ENCODE measurements at regions not wholly inside any gene's neighbourhood (a gene's known extent, or its start where the extent isn't known, plus 50 kb on each side); places are given as distances from the start of the nearest gene placed in this dataset.

DNA sequence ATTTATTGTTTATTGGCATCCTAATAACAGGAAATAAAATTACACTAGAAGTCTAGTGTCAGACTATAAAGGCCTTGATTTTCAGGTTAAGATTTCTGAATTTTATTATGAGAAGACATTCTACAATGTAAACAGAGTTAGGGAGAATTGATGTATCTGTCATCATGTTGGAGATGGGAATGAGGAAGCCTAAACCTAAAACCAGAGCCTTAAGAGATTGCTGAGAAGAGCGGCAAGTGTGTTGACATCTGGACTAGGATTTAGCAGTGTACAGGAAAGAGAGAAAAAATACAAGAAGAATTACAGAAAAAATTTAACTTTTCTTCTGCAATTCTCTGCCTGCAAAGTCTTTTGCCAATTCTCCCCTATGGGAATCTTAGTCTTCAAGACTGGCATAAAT lies 525.5 kb downstream of the NR2F1-AS1 start:
- no peak for DNase-seq (ENCODE audit: low spot score)

DNA sequence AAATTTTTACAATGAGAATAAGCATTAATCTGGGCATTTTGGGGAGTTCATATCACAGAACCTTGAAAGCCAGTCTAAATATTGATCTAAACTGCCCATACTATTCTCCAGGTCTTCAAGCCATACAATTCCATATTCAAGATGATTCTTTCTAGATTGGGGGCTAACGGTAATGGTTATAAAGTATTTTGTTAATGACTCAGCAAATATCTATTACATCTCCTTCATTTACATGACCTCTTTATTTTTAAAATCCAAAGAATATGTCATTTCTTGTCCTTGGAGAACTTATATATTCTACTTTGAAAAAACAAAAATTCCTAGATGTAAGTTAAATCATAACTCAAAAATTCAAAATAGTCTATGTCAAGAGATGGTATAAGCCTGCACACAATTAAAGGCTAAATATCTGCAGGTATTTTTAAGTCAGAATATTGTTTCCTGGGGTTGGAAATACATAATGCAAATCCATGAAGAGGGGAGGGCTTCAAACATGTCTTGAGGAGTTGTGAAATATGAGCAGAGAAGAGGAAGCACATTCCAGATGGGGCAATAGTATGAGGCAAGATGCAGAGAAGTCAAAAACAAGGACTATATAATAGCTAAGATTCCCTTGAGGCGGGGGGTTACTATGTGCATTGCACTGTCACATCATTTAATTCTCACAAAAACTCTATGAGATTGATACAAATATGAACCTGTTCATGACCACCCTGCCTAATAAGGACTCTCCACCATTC lies 526.4 kb downstream of the NR2F1-AS1 start:
- no peak for DNase-seq (ENCODE audit: low spot score)

DNA sequence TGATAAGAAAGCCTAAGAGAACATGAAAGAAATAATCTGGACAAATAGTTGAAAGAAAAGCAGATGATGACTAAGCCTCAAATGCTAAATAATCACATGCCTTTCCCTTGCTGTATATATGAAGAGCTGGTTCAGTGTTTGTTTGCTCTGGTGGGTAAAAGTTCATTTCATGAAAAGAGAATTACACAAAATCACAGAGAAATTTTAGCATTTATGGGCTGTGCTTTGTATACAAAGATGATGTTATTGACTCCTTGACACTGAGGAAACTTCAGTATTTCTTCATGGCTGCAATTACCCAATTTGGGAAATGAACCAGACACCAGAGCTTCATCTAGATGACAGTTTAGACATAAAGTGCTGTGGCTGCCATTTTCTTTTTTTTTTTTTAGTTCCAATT lies 527.2 kb downstream of the NR2F1-AS1 start:
- no peak for DNase-seq (ENCODE audit: low spot score)

DNA sequence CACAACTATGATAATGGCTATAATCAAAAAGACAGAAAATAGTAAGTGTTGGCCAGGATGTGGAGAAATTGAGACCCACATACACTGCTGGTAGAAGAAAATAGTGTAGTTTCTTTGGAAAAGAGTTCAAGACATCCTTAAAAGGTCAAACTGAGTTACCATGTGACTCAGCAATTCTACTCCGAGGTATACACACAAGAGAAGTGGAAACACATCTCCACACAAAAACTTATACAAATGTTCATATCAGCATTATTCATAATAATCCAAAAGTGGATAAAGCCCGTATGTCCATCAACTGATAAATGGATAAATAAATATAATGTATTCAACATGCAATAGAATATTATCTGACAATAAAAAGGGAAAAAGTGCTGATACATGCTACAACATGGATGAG lies 532.2 kb downstream of the NR2F1-AS1 start:
- no peak for DNase-seq (ENCODE audit: low spot score)

DNA sequence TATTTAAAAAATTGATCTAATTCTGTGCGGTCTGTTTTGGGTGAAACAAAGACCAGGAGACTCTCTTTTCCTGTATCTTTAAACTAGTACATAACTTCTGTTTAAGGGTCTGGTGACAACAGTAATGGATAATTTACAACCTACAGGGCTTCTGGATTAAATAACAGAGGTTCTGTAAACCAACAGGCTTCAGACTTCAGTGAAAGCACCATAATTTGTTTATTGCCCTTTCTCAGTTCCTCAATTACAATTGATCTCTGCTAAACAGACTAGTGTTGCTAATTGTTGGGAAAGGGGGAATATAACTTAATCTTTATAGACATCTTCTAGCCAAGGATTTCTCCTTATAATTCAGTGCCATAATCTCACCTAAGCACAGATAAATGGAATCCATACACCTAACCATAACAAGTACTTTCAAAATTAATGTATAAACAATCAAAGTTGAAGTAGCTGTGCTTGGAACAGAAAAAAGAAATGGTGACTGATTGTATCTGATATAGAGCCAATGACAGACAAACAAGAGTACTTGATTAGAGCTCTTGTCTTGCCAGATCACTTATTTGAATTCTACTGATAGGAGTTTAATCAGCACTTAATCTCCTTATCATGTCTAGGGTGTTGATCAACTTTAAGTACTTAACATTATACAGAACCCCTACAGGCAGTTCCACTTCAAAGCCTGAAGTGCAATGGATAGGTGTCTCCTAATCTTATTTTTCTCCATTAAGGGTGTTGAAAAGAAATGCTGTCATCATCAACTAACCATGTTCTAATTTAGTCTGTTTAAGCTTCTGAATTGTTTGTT lies 536.0 kb downstream of the NR2F1-AS1 start:
- DNase-seq (ENCODE audit: low spot score): no peak

DNA sequence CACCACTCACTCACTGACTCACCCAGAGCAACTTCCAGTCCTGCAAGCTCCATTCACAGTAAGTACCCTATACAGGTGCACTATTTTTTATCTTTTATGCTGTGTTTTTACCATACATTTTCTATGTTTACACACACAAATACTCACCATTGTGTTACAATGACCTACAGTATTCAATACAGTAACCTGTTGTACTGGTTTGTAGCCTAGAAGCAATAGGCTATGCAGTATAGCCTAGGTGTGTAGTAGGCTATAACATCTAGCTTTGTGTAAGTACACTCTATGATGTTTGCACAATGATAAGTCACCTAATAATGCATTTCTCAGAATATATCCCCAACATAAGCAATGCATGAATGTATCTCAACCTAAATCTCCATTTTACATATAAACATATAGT lies 541.1 kb downstream of the NR2F1-AS1 start:
- no peak for DNase-seq (ENCODE audit: low spot score)

DNA sequence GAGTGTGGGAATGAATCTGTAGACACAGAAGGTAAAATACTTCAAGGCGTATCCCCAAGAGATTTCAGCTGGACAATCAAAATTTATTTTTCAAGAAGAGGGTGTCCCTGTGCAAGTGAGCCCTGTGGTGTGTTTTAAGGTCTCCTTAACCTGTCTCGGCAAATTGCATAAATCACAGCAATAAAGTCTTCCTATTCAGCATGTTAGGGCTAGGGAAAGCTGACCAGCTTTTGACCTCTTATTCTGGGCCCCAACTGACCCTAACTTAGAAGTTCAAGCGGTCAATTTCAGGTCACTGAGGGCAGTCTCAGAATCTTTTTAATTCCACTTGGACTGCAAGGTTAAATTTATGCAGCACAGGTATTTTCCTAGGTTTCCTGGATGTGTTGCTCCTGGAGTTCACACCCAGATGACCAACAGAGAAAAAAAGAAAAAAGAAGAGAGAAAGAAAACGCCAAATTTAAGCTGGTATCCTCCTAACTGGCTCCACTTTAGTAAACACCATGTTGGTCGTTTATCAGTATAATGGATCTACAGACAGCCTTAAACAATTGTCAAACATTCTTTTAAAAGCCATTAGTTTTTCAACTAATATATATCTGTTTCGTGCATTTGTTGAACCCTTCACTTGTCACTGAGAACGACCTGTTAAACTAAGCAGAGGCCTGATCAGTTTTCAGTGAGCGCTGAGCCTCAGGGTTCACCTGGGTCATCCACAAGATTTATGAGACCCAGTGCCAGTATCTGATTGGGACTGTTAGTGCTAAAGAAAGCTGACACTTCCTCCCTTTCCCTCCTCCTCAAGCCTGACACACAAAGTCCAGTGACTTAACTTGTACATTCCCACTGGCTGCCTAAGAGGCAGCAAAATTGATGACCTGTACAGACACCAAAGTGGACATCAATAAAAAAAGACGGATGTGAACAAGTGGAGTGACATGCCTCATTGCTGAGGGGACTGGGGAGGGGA lies 546.1 kb downstream of the NR2F1-AS1 start:
- DNase-seq (ENCODE audit: low spot score): no peak

DNA sequence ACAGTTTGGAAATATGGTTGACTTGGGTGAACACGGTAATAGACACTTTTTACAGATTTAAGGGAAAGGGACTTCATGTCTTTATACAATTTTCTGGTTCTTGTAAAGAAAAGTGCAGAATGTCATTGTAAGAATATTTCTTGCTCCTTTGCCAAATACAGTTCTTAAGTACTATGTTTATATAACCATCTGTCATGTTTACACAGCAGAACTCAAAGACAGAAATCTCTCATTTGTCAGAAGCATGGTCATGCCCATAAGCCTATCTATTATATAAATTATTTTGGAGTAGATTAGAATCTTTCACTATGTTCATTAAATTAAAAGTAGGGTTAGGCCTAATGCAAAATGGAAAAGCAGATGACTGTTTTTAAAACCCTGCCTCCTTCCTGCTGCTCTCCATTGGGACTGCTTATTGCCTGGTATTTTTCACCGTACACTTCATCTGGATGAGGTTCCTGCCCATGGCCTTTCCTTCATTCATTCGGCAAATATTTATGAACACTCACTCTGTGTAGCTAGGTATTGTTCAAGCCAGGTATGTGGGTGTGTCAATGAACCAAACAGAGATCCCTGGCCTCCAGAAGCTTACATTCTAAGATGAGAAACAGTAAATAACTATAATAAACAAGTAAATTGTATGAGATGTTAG lies 558.1 kb downstream of the NR2F1-AS1 start:
- no peak for DNase-seq (ENCODE audit: low spot score)

DNA sequence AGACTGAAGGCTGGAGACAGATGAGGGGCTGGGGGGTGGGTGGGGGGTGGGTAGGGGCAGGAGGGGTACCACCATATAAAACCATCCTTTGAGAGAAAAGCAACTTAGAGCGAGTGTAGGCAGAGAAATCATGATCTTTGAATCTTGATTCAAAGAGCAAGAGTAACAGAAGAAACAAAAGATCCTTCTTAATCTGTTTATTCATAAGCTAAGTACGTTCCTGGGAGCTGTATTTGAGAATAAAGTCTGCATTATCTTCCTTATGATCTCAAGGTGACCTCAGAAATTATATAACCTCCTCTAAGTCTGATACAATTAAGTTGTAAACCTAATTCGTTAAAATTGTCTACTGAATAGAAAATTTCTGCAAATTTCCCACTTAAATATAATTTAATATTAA lies 558.8 kb downstream of the NR2F1-AS1 start:
- no peak for DNase-seq (ENCODE audit: low spot score)

DNA sequence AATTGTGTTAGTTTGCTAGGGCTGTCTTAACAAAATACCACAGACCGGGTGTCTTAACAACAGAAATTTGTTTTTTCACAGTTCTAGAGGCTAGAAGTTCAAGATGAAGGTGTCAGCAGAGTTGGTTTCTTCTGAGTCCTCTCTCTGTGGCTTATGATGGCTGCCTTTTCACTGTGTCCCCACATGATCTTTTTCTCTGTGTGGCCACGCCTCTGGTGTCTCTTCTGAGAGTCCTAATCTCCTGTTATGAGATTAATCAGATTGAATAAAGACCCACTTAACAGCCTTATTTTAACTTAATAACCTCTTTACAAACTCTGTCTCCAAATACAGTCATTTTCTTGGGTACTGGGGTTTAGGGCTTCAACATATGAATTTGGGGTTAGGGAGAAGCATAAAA lies 561.1 kb downstream of the NR2F1-AS1 start:
- no peak for DNase-seq (ENCODE audit: low spot score)

DNA sequence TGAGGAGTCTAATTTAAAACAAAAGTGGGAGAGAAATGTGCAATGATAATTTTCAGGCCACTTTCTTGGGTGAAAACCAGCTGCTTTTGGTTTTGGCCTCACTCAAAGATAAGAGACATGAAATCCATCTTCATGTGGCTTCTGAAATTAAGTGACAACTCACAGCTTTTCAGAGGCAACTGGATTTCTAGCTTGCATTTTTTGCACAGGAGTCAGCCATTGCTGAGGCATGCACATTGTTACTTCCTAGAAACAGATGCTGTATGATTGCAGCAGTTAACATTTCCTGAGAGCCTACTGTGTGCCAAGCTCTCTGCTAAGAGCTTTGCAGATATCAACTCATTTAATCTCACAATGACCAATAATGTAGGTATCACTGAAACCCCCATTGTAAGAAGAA lies 562.6 kb downstream of the NR2F1-AS1 start:
- DNase-seq (ENCODE audit: low spot score): no peak

DNA sequence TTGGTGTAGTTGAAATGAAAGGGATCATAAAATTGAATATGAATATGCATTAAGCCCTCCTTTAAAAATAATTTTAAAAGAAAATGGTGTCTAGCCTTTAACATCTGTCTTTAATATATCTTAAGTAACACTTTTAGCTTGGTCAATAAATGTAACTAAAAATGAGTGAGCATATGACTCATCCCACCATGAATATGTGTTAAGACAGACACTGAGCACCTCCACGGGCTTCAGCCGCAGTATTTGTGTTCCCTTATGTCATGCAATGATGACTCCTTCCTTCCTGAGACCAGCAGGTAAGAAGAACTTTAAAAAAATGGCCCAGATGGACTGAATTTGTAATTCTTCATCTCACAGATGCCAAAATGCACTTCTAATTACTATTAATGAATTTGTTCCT lies 563.2 kb downstream of the NR2F1-AS1 start:
- no peak for DNase-seq (ENCODE audit: low spot score)

DNA sequence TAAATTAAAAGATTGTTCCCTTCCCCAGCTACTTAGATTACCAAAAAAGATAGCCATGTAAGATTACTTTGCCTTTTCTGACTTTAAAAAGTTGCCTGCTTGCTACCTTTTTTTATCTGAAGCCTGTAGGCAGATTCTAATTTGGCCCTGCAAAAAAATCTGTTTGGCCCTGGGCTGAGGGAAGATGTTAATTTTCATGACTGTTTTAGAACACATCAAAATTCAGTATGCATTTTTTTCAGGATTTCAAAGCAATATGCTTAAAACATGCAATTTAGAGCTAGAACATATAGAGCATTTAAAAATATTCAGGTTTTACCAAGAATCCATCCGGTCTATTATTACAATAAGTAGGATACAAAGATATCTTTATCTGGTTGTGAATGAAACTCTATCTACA lies 563.6 kb downstream of the NR2F1-AS1 start:
- DNase-seq (ENCODE audit: low spot score): no peak

DNA sequence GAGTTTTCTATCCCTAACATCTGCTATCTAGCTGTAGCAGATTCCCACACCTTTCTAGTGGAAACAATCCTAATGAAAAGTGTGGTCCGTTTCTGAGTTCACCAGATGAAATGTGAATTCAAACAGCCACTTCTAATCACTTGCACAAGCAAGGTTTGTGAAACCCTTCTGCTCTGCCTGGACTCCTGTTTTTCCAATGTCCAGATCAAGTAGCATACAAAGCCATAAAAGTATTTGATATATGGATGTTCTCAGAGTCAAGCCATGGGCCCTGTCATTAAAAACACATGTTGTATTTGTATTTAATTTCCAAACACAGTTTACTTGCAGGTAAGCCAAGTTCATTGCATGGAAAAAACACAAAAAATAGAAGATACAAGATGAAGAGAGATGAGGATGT lies 570.4 kb downstream of the NR2F1-AS1 start:
- no peak for DNase-seq (ENCODE audit: low spot score)

DNA sequence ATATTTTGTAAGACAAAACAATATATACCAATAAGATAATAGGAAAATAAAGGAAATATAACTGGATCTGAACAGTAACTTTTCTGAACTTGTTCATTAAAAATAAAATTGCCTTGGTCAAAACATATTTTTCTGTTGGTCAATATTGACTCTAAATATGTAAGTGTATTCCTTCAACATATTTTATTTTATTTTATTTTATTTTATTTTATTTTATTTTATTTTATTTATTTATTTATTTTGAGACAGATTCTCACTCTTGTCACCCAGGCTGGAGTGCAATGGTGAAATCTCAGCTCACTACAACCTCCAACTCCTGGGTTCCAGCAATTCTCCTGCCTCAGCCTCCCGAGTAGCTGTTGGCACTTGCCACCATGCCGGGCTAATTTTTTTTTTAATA lies 571.0 kb downstream of the NR2F1-AS1 start:
- DNase-seq (ENCODE audit: low spot score): no peak

DNA sequence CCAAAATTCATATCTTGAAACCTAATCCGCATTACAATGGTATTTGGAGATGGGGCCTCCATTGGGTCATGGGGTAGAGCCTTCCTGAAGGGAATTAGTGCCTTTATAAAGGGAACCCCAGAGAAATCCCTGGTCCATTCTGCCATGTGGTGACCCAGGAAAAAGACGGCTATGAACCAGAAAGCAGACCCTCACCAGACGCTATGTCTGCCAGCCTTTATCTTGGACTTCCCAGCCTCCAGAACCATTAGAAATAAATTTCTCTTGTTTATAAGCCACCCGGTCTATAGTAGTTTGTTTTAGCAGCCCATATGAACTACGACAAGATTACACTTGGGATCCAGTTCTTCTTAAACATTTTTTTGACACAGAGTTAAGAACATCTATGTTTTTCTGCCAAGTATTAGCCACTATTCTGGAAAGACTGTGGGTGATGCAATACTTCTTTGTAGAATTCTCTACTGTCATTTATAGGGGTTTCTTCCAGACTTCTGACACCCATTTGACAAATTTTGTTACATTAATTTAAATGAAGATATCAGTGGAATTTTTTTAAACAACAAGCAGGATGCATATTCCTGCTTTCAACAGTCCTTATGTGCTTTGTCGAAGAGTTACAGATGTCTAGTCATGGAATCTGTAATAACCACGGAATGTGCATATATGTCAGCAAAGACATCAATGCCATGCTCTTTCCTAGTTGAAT lies 572.4 kb downstream of the NR2F1-AS1 start:
- DNase-seq (ENCODE audit: low spot score): no peak

DNA sequence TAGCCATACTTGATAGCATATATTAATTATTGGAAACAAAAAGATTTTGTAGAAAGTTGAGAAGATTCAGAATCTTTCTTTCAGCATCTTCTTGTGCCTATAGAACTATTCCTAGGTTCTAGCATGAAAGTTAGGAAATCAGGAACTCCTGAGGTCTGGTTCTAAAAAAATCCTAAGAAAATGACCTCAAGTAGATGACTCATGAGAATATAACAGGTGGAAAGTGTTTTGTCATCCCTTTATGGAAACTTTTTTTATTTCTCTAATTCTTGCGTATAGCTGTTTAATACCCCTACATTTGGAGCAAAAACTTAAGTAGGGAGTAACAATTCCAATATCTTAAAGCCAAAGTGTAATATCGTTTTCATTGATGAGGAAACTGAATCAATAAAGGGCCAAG lies 574.1 kb downstream of the NR2F1-AS1 start:
- no peak for DNase-seq (ENCODE audit: low spot score)

DNA sequence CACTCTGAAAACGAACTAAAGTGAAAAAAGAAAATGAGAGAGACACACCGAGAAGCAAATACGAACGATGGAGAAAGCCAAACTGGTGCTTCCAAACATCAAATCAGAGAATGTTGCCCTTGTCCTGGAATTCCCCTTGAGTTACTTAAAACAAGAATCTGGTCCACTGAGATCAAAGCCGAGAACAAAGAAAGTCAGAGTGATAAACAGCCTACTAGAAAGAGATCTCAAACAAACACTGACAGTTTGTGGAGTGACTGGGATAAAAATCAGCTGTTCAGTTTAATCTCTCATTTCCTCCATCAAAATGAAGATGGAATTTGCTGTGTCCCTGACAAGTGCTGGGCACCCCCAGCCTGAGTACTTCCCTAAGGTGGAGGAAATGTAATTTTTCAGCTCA lies 582.6 kb downstream of the NR2F1-AS1 start:
- no peak for DNase-seq (ENCODE audit: low spot score)

DNA sequence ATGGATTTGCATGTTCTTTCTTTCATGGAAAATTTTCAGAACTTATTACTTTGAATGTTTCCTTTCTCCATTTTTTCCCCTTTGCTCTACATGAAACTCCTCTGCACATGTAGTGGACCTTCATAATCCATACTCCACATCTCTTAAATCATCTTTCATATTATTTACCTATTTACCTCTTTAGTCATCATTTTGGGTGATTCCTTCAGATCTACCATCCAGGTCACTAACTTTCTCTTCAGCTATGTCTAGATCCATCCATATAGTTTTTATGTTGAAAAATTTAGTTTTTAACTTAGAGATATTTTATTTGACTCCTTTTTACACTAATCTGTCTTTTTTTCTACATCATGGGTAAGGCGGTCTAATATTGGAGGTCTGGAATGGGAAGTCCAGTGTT lies 586.6 kb downstream of the NR2F1-AS1 start:
- no peak for DNase-seq (ENCODE audit: low spot score)

DNA sequence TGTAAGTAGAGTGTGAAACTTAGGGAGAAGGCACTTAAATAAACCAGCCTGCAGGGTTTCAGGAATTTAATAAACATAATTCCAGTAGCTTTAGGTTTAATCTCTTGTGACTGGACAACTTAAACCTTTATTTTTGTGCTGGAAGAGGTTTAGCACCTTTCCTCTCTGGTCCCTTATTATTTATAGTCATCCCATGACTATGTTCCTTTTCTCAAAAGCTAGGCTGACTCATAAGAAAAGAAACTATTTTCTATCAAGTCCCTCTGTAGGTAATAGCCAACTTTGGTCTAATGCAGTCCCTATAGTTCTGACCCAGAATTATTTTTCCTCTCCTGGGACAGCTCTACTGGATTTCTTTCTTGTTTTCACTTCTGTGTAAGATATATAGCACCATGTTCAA lies 588.9 kb downstream of the NR2F1-AS1 start:
- DNase-seq (ENCODE audit: low spot score): no peak

DNA sequence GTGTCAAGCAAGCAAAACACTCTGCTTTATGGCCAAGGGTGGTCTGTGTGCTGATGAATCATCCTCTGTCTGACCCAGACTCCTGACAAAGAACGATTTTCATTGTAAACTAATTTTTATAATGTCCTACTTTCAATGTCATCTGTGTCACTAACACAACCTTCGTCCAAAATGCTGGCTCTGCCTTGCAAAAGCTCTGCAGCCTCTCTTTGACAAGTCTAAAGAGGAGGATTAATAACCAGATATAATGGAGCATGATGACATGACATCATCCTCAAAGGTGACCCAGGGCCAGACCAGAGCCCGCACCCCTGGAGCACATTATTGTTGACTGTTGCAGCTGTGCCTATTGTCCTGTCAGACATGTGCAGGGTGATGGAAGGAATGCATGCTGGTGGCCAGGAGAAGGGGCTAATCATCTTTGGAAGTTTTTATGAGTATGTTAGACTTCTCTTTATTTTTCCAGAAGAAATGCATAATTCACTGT lies 589.4 kb downstream of the NR2F1-AS1 start:
- DNase-seq (ENCODE audit: low spot score): no peak
